GM21619 (cell line): ENCODE measurements at regions not wholly inside any gene's neighbourhood (a gene's known extent, or its start where the extent isn't known, plus 50 kb on each side); places are given as distances from the start of the nearest gene placed in this dataset.

Source experiments
- ATAC-seq: cut with Tn5 transposase; IDR thresholded peaks from one replicate; pipeline ENCODE4 v1.9.1; 2021; ENCODE audit not compliant: unreplicated experiment

GRCh38 chr6:163661272-163661671, 246.8 kb downstream of the QKI start:
- peak; percentile 99 for ATAC-seq

GRCh38 chr6:163659803-163660202, 245.3 kb downstream of the QKI start:
- no peak for ATAC-seq

- ATAC-seq = no peak
Observed at GRCh38 chr6:163655217-163656121, 241.0 kb downstream of the QKI start.

GRCh38 chr6:163651915-163652668, 237.6 kb downstream of the QKI start:
- ATAC-seq = no peak

GRCh38 chr6:163651426-163651825, 236.9 kb downstream of the QKI start:
- no peak for ATAC-seq

DNA sequence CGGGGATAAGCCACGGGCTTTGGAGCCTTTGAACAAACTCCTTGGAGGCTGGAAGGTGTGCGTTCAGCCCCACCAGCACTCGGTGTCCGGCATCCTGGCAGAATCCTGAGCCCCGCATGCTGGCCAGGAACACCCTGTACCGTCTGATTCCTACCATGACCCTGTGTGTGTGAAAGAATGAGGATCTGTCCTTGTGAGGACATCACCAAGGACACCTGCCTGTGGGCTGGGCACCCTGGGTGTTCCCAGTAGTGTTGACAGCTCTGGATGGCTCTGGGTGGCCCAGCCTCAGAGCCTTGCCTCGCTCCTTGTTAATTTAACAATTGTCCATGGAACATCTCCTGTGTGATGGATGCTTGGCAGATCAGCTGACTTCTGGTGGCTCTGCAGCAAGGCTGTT, 234.3 kb downstream of the QKI start:
- ATAC-seq = no peak

DNA sequence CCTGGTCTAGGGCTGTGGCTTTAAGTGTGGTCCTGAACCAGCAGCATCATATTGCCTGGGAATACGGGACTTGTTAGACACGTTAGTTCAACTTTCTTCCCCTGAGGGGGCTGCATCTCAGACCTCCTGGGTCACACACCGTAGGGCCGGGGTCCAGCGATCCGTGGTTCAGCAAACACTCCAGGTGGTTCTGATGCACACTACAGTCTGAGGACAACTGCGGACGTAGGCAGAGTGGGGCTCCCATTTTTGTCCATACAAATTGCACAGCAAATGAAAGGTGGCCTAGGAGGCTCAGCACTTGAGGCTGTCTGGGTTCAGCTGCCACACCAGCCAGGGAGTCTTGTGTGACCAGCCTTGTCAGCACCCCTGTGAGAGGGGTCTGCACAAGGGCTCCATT, 233.1 kb downstream of the QKI start:
- ATAC-seq = no peak

DNA sequence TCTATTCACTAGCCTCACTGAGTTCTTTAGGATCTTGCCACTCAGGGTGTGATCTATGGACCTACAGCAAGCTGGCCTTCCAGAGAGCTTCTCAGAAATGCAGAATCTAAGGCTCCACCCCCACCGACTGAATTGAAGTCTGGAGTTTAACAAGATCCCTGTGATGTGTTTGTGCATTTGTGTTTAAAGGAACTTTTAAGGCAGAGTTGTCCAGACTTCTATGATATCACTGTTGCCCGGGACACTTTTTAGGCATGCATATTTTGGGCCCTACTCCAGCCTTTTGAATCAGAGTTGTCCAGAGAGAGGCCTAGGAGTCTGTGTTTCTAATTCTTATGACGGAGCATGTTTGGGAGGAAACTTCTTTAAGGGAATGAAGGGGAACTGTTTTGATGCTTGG, 232.3 kb downstream of the QKI start:
- no peak for ATAC-seq

GRCh38 chr6:163646133-163646532, 231.6 kb downstream of the QKI start:
- ATAC-seq = no peak

DNA sequence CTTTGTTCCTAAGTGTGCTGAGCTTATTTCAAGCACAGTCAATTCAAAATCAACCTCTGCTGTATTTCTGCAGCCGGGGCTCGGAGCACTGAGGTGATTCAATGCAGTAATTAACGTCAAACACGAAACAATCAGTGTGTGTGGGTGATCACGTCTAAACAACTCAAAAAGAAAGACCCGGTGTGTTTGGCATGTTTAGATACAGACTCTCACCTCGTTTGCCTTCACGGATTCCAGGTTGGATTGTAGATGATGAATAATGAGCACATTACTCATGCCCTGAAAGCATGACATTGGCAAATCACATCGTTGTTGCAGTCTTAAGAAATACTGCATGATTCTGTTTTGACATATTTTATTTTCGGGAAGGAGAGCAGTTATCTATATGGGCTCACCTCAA, 231.0 kb downstream of the QKI start:
- ATAC-seq = no peak

DNA sequence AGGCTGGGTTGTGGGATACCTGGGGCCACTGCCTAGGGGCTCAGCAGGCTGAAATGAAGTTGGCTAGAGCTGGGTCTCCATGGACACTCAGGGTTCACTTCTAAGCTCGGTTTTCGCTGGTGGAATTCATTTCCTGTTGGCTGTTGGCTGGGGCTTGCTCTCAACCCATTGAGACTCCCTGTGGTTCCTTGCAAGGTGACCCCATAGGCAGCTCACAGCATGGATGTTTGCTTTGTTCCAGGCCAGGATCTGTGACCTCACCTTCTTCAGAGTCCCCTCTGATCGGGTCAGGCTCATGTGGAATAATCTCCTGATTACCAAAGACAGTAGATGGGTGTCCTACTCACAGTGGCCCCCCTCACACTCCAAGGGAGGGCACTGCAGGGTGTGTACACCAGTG, 229.3 kb downstream of the QKI start:
- ATAC-seq = no peak

DNA sequence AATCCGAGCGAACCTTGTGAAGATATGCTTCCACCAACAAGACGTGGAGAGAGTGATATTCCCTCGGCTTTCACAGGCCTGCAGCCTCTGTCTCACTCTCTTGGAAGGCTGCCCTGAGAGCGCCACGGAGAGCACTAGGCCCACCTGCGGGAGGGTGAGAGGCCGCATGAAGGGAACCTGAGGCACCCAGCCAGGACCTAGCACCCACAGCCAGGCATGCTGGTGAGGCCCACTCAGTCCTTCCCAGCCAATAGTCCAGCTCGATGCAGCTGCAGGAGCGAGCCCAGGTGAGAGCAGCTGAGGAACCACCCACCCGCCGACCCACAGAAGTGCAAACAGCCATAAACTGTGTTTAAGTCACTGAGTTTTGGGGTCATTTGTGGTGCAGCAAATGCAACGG, 227.2 kb downstream of the QKI start:
- no peak for ATAC-seq

- ATAC-seq = no peak
Observed at GRCh38 chr6:163640641-163641040, 226.1 kb downstream of the QKI start.

- ATAC-seq = peak; percentile 92
Observed at GRCh38 chr6:163637524-163637923, 223.0 kb downstream of the QKI start.

DNA sequence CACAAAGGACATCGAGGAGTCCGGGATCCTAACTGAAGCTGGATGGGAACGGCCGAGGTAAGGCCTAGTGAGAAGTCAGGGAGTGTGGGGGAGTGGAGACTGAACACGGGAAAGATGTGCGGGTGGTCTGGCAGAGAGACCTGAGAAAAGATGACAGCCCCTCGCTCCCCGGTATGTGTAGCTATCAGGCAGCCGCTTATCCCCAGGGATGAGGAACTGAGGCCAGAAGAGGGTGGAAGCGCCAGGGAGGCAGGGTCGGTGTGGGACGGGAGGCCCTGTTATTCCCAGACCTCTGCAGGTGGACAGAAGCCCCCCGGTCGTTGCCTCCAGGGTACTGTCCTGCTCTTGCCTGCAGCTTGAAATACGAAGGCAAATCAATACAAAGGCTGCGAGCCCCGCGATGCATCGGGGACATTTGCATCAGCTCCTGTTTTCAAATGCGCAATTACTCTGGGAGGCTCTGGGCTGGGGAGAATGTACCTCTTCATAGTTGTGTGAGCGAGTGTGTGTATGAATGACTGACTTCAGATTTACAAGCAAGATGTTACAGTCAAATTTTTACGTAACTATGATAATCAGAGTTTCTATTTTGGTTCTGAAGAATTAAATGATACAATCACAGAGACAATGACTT, 221.3 kb downstream of the QKI start:
- no peak for ATAC-seq

DNA sequence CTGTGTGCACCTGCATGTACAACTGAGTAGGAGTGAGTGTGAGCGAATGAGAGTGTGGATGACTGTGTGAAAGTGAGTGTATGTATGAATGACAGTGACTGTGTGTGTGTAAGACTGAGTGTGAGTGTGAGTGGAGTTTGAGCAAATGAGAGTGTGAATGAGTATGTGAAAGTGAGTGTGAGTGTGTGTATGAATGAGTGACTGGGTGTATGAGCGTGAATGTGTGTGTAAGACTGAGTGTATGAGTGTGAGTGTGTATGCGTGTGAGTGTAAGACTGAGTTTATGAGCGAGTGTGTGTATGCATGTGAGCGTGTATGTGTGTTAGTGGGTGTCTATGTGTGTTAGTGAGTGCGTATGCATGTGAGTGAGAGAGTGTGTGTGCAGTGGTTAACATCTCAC, 220.8 kb downstream of the QKI start:
- no peak for ATAC-seq

DNA sequence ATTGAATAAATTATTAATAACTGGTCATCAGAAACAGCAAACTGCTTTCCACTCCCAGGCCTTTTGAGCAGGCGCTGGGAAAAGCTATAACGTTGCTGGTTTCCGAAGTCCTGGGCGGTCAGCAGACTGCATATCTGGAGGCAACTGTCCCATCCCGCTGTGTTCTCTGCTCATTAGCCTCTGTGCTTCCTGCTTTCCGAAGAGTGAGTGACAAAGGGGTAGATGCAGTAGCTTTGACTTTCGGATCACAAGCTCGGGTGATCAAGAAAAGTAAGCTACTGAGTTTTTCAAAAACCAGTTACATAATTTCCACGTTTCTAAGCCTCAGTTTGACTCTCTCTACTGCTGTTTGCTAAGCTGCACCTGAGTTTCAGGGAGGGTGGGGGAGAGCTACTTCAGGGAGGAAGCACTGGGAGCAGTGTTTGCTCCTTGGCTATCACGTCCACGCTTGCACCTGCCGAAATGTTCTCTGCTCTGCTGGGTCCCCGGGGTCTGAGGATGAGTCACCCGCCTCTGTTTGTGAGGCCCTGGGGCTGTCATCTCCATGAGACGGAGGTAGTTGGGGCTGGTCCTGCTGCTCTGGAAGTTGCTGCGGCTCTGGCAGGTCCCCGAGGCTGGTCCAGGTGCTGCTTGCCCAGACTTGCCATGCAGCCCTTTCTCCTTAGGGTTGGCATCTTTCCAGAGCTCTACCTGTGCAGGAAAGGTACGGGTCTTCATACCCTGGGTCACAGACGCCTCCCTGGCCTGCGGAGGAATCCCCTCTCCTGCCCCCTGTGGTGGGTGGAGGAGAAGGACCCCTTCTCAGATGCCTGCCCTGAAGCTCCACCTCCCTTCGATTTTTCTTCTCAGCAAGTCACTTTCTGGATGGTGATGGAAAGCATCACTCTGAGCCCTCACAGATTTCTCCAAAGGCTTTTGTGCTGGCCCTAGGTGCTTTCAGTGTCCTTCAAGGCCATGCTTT, 220.0 kb downstream of the QKI start:
- ATAC-seq = no peak

DNA sequence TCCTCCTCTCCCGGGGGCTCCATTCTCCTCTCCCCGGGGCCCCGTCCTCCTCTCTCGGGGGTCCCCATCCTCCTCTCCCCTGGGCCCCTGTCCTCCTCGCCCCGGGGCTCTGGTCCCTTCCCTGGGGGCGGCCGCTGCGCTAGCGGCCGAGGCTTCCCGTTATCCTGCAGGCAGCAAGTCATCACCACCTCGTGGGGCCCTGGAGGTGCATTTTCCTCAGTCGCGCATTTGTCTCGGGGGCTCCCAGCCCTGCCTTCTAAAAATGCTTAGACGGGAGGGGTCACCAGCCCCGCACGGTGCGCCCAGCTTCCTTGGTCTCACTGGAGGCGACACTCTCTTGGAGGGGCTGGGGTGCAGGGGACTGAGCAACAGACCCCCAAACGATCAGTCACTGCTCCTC, 216.5 kb downstream of the QKI start:
- ATAC-seq = no peak

- ATAC-seq = no peak
Observed at GRCh38 chr6:163630572-163630971, 216.1 kb downstream of the QKI start.

GRCh38 chr6:163630096-163630495, 215.6 kb downstream of the QKI start:
- no peak for ATAC-seq
